ENCODE measurements at regions not wholly inside any gene's neighbourhood (a gene's known extent, or its start where the extent isn't known, plus 50 kb on each side); places are given as distances from the start of the nearest gene placed in this dataset.

- DNase-seq (ENCODE audit: low spot score), result no peak
These were observed 92.7 kb upstream of the RPL34 start for GRCh38 chr4:108527723-108528122.

- peak; percentile 36 for DNase-seq (ENCODE audit: low spot score)
These were observed 99.6 kb upstream of the RPL34 start for GRCh38 chr4:108520807-108521206.

- DNase-seq (ENCODE audit: low spot score), result peak; percentile 9
These were observed 100.3 kb upstream of the RPL34 start for GRCh38 chr4:108519911-108520601.

GRCh38 chr4:108519208-108519833 lies 101.1 kb upstream of the RPL34 start:
- no peak for DNase-seq (ENCODE audit: low spot score)

- peak; percentile 75 for DNase-seq (ENCODE audit: low spot score)
These were observed 107.5 kb upstream of the RPL34 start for GRCh38 chr4:108512615-108513505.

- DNase-seq (ENCODE audit: low spot score), result no peak
These were observed 108.8 kb upstream of the RPL34 start for GRCh38 chr4:108511618-108512017.

GRCh38 chr4:108502356-108502755 lies 118.0 kb upstream of the RPL34 start:
- DNase-seq (ENCODE audit: low spot score), result no peak

- no peak for DNase-seq (ENCODE audit: low spot score)
These were observed 121.5 kb upstream of the RPL34 start for GRCh38 chr4:108498925-108499324.

- no peak for DNase-seq (ENCODE audit: low spot score)
These were observed 126.8 kb upstream of the RPL34 start for GRCh38 chr4:108493596-108493931.

GRCh38 chr4:108492816-108493595 lies 127.4 kb upstream of the RPL34 start:
- DNase-seq (ENCODE audit: low spot score), result no peak

GRCh38 chr4:108488865-108489264 lies 131.5 kb upstream of the RPL34 start:
- DNase-seq (ENCODE audit: low spot score), result peak; percentile 60

GRCh38 chr4:108486046-108486445 lies 134.3 kb upstream of the RPL34 start:
- no peak for DNase-seq (ENCODE audit: low spot score)

- DNase-seq (ENCODE audit: low spot score), result no peak
These were observed 136.2 kb upstream of the RPL34 start for GRCh38 chr4:108484187-108484586.

GRCh38 chr4:108483650-108484049 lies 136.7 kb upstream of the RPL34 start:
- no peak for DNase-seq (ENCODE audit: low spot score)

- DNase-seq (ENCODE audit: low spot score), result no peak
These were observed 137.3 kb upstream of the RPL34 start for GRCh38 chr4:108483079-108483478.

- DNase-seq (ENCODE audit: low spot score), result no peak
These were observed 139.5 kb upstream of the RPL34 start for GRCh38 chr4:108480881-108481280.

GRCh38 chr4:108477527-108478108 lies 142.8 kb upstream of the RPL34 start:
- DNase-seq (ENCODE audit: low spot score), result peak; percentile 11

- no peak for DNase-seq (ENCODE audit: low spot score)
These were observed 147.1 kb upstream of the RPL34 start for GRCh38 chr4:108473163-108473720.

- DNase-seq (ENCODE audit: low spot score), result peak; percentile 43
These were observed 153.2 kb upstream of the RPL34 start for GRCh38 chr4:108466936-108467902.
